NCI-H774 (cell line): ENCODE measurements at regions not wholly inside any gene's neighbourhood (a gene's known extent, or its start where the extent isn't known, plus 50 kb on each side); places are given as distances from the start of the nearest gene placed in this dataset.
"Not testable (repeated sequence)": the region's sequence is repeated elsewhere in the genome, so short reads cannot be mapped to it uniquely, and the experiment has no call there.

ENCODE experiments used
- DNase-seq: peaks from one replicate; lab custom pipeline; 2025; lab: John Stamatoyannopoulos, UW

GRCh38 chr13:70987043-70987442, 878.8 kb upstream of the KLHL1 start:
- DNase-seq, result no peak

- no peak for DNase-seq
Observed at GRCh38 chr13:70985371-70985770, 877.1 kb upstream of the KLHL1 start.

GRCh38 chr13:70981219-70981618, 873.0 kb upstream of the KLHL1 start:
- not testable (repeated sequence) for DNase-seq

- DNase-seq, result no peak
Observed at GRCh38 chr13:70969321-70969720, 861.1 kb upstream of the KLHL1 start.

- no peak for DNase-seq
Observed at GRCh38 chr13:70967564-70967963, 859.3 kb upstream of the KLHL1 start.

- no peak for DNase-seq
Observed at GRCh38 chr13:70964874-70965273, 856.6 kb upstream of the KLHL1 start.

- DNase-seq, result no peak
Observed at GRCh38 chr13:70964124-70964523, 855.9 kb upstream of the KLHL1 start.

- DNase-seq, result no peak
Observed at GRCh38 chr13:70960841-70961443, 852.7 kb upstream of the KLHL1 start.

- DNase-seq, result no peak
Observed at GRCh38 chr13:70959035-70959775, 851.0 kb upstream of the KLHL1 start.

- DNase-seq, result no peak
Observed at GRCh38 chr13:70955887-70956286, 847.6 kb upstream of the KLHL1 start.

- DNase-seq, result no peak
Observed at GRCh38 chr13:70950664-70951063, 842.4 kb upstream of the KLHL1 start.

GRCh38 chr13:70945506-70945905, 837.3 kb upstream of the KLHL1 start:
- no peak for DNase-seq

- DNase-seq, result no peak
Observed at GRCh38 chr13:70941454-70941853, 833.2 kb upstream of the KLHL1 start.

- DNase-seq, result no peak
Observed at GRCh38 chr13:70938462-70938861, 830.2 kb upstream of the KLHL1 start.

- no peak for DNase-seq
Observed at GRCh38 chr13:70932511-70932910, 824.3 kb upstream of the KLHL1 start.

GRCh38 chr13:70923863-70924752, 815.9 kb upstream of the KLHL1 start:
- no peak for DNase-seq

- DNase-seq, result no peak
Observed at GRCh38 chr13:70911286-70911685, 803.0 kb upstream of the KLHL1 start.

- no peak for DNase-seq
Observed at GRCh38 chr13:70908795-70909194, 800.5 kb upstream of the KLHL1 start.

- no peak for DNase-seq
Observed at GRCh38 chr13:70905035-70905434, 796.8 kb upstream of the KLHL1 start.

GRCh38 chr13:70896136-70896535, 787.9 kb upstream of the KLHL1 start:
- DNase-seq, result no peak

GRCh38 chr13:70895599-70895998, 787.3 kb upstream of the KLHL1 start:
- DNase-seq, result no peak

- DNase-seq, result no peak
Observed at GRCh38 chr13:70894258-70894657, 786.0 kb upstream of the KLHL1 start.

GRCh38 chr13:70893832-70894231, 785.6 kb upstream of the KLHL1 start:
- no peak for DNase-seq
